HCT116 (cell line): ENCODE measurements at regions not wholly inside any gene's neighbourhood (a gene's known extent, or its start where the extent isn't known, plus 50 kb on each side); places are given as distances from the start of the nearest gene placed in this dataset.

Experiments
- ATAC-seq: fragments of 200-7000 bp; cut with Tn5 transposase; 2 replicates; pipeline ENCODE4 v1.9.1; 2020; ENCODE audit warnings: mild to moderate bottlenecking, moderate library complexity
- BruUV-seq: library from RNA; stranded (reverse); fragments of 400-500 nt; replicated peaks from 2 replicates; lab custom pipeline; 2021; lab: Mats Ljungman, UMichigan
- CTCF ChIA-PET: fragments of 300-600 bp; sonication (Branson Sonifier 250); formaldehyde crosslinking; loops from one replicate; lab custom pipeline; 2021; ENCODE audit warnings: antibody characterized with exemption; lab: Charles Lee
- POLR2A ChIA-PET: fragments of 300-600, 350-600 bp; sonication (Branson Sonifier 250); formaldehyde crosslinking; loops from one replicate; lab custom pipeline; 2021; ENCODE audit warnings: antibody characterized with exemption; lab: Charles Lee
- RAD21 ChIA-PET, 2 experiments: fragments of 300-600 bp; sonication (Branson Sonifier 250); formaldehyde crosslinking; loops; one replicate each; lab custom pipeline; 2023; ENCODE audit warnings: low total read pairs in 2 of 2; ENCODE audit not compliant: uncharacterized antibody in 2 of 2, unreplicated experiment in 2 of 2, low non-redundant PET in 1 of 2; lab: Charles Lee
- DNase-seq: peaks from one replicate; pipeline ENCODE4 v3.0.0-alpha.2; 2010; ENCODE audit warnings: low read depth, low spot score
- H2AFZ ChIP-seq: fragments of 200-600 bp; shearing (Covaris generic), sonication (generic); 2 replicates; pipeline ENCODE4 v1.6.1; 2017; ENCODE audit warnings: low read depth, mixed run types, mixed read lengths, antibody characterized with exemption, low read length; ENCODE audit not compliant: poor library complexity, severe bottlenecking
- H3K27ac ChIP-seq: 2 replicates; pipeline ENCODE4 v1.5.1; 2012; ENCODE audit warnings: low read depth, low read length
- H3K27me3 ChIP-seq: fragments of 200-600 bp; sonication (generic); 2 replicates; pipeline ENCODE4 v1.6.1; 2016; ENCODE audit warnings: mixed run types, low read length, mixed read lengths; ENCODE audit not compliant: insufficient read depth
- H3K36me3 ChIP-seq, 2 experiments: fragments of 200-500 bp in 1 of 2; fragments of 200-600 bp in 1 of 2; sonication (Bioruptor generic) in 1 of 2; sonication (generic) in 1 of 2; 2 replicates each; pipeline versions ENCODE4 v1.5.1 to v1.6.1; 2014 to 2016; ENCODE audit warnings: low read length in 2 of 2, inconsistent platforms in 1 of 2, mixed read lengths in 1 of 2, mixed run types in 1 of 2; ENCODE audit not compliant: insufficient read depth in 2 of 2, control insufficient read depth in 1 of 2
- H3K4me1 ChIP-seq, 2 experiments: fragments of 200-600 bp in 1 of 2; sonication (generic) in 1 of 2; 2 replicates each; pipeline versions ENCODE4 v1.5.1 to v1.6.1; 2012 to 2017; ENCODE audit warnings: low read length in 2 of 2, inconsistent platforms in 1 of 2, mild to moderate bottlenecking in 1 of 2, mixed read lengths in 1 of 2, mixed run types in 1 of 2, moderate library complexity in 1 of 2; ENCODE audit not compliant: insufficient read depth in 2 of 2, control insufficient read depth in 1 of 2
- H3K4me2 ChIP-seq: fragments of 200-600 bp; sonication (generic); 2 replicates; pipeline ENCODE4 v1.6.1; 2017; ENCODE audit warnings: mixed run types, low read length, mixed read lengths
- H3K4me3 ChIP-seq, 2 experiments: fragments of 200-600 bp in 1 of 2; sonication (generic) in 1 of 2; replicated peaks in 1 of 2; 2 replicates each; pipeline ENCODE4 v1.5.1; 2011 to 2016; ENCODE audit warnings: low read length in 2 of 2, control low read depth in 1 of 2, low read depth in 1 of 2, mild to moderate bottlenecking in 1 of 2, mixed read lengths in 1 of 2, mixed run types in 1 of 2
- H3K79me2 ChIP-seq: fragments of 200-600 bp; sonication (generic); 2 replicates; pipeline ENCODE4 v1.6.1; 2017; ENCODE audit warnings: mild to moderate bottlenecking, mixed run types, low read length, moderate library complexity, mixed read lengths; ENCODE audit not compliant: insufficient read depth
- H3K9ac ChIP-seq: fragments of 200-600 bp; sonication (generic); 2 replicates; pipeline ENCODE4 v1.6.1; 2016; ENCODE audit warnings: low read length, mixed read lengths
- H3K9me2 ChIP-seq: fragments of 200-600 bp; sonication (generic), shearing (Covaris generic); 2 replicates; pipeline ENCODE4 v1.6.1; 2017; ENCODE audit warnings: mixed run types, mild to moderate bottlenecking, moderate library complexity; ENCODE audit not compliant: insufficient read depth
- H3K9me3 ChIP-seq, 2 experiments: fragments of 200-500 bp in 1 of 2; fragments of 200-600 bp in 1 of 2; sonication (Bioruptor generic) in 1 of 2; sonication (generic) in 1 of 2; 2 replicates each; pipeline ENCODE4 v1.6.1; 2014 to 2017; ENCODE audit warnings: low read length in 2 of 2, mixed read lengths in 2 of 2, inconsistent platforms in 1 of 2, low read depth in 1 of 2, mild to moderate bottlenecking in 1 of 2, mixed run types in 1 of 2, moderate library complexity in 1 of 2; ENCODE audit not compliant: control insufficient read depth in 1 of 2, insufficient read depth in 1 of 2
- H4K20me1 ChIP-seq: fragments of 200-600 bp; sonication (generic), shearing (Covaris generic); 2 replicates; pipeline ENCODE4 v1.6.1; 2017; ENCODE audit warnings: mixed run types, mild to moderate bottlenecking, moderate library complexity; ENCODE audit not compliant: insufficient read depth
- ATF3 ChIP-seq: IDR thresholded peaks from 2 replicates; pipeline ENCODE4 v1.6.1; 2012
- CEBPB ChIP-seq: IDR thresholded peaks from 2 replicates; pipeline ENCODE4 v1.6.1; 2012; ENCODE audit warnings: low read depth
- CTCF ChIP-seq, 3 experiments: fragments of 200-600 bp in 1 of 3; sonication (generic) in 1 of 3; IDR thresholded peaks in 2 of 3; conservative IDR thresholded peaks in 1 of 3; 2 replicates each; pipeline ENCODE4 v1.5.1; 2012 to 2017; ENCODE audit warnings: low read depth in 2 of 3, low read length in 2 of 3, antibody characterized with exemption in 1 of 3, borderline replicate concordance in 1 of 3, control low read depth in 1 of 3, mild to moderate bottlenecking in 1 of 3, mixed read lengths in 1 of 3, mixed run types in 1 of 3, moderate library complexity in 1 of 3; ENCODE audit not compliant: insufficient read depth in 1 of 3
- EGR1 ChIP-seq: IDR thresholded peaks from 2 replicates; pipeline ENCODE4 v1.6.1; 2012; ENCODE audit warnings: low read depth
- ELF1 ChIP-seq: IDR thresholded peaks from 2 replicates; pipeline ENCODE4 v1.6.1; 2012; ENCODE audit warnings: low read depth, borderline replicate concordance
- EZH2phosphoT487 ChIP-seq: fragments of 200-600 bp; IDR thresholded peaks from 2 replicates; pipeline ENCODE4 v1.6.1; 2018; ENCODE audit warnings: antibody characterized with exemption, borderline replicate concordance
- POLR2A ChIP-seq: IDR thresholded peaks from 2 replicates; pipeline ENCODE4 v1.7.0; 2011; ENCODE audit warnings: borderline replicate concordance; ENCODE audit not compliant: insufficient read depth, insufficient read length; ENCODE audit errors: extremely low read depth
- RAD21 ChIP-seq: IDR thresholded peaks from 2 replicates; pipeline ENCODE4 v1.6.1; 2012; ENCODE audit warnings: low read depth, mild to moderate bottlenecking
- SIN3A ChIP-seq: IDR thresholded peaks from 2 replicates; pipeline ENCODE4 v1.6.1; 2012; ENCODE audit warnings: low read depth
- YY1 ChIP-seq: IDR thresholded peaks from 2 replicates; pipeline ENCODE4 v1.6.1; 2011; ENCODE audit warnings: low read length, low read depth, moderate library complexity, mild to moderate bottlenecking; ENCODE audit not compliant: insufficient replicate concordance; ENCODE audit errors: extremely low read depth
- ZNF274 ChIP-seq: fragments of 200-500 bp; sonication (Bioruptor generic); IDR thresholded peaks from 2 replicates; pipeline ENCODE4 v1.6.1; 2014; ENCODE audit warnings: mild to moderate bottlenecking, low read depth, low read length, inconsistent platforms
- intact Hi-C: fragments of 100-400 bp; cut with micrococcal nuclease; formaldehyde crosslinking; loops from 2 replicates; pipeline ENCODE4 v1.10.0; 2022

- intact Hi-C loops, result no loop called here
- H4K20me1 ChIP-seq, result no peaks in the 10 kb centered on the region
- H3K79me2 ChIP-seq, result no peaks in the 10 kb centered on the region
- H2AFZ ChIP-seq, result no peak overlapping the region
- H3K4me1 ChIP-seq, result no peaks in the 10 kb centered on the region
- H3K27ac ChIP-seq, result no peak overlapping the region
- H3K9me3 ChIP-seq, result no peaks in the 10 kb centered on the region
- CTCF ChIA-PET, result no interaction called here
- ATAC-seq (no peak), DNase-seq (no peak)
- no peak overlapping the region for H3K4me2 ChIP-seq
- no peak overlapping the region for H3K9ac ChIP-seq
- RAD21 ChIA-PET, result no interaction called here
- H3K36me3 ChIP-seq, result no peaks in the 10 kb centered on the region
- no peaks in the 10 kb centered on the region for H3K9me2 ChIP-seq
- POLR2A ChIA-PET, result no interaction called here
- no peak overlapping the region for H3K4me3 ChIP-seq
- BruUV-seq, result no TSS peak
- TF ChIP-seq EGR1, result no peak
- no peak for TF ChIP-seq EZH2phosphoT487
- TF ChIP-seq SIN3A, result no peak
- no peak for TF ChIP-seq YY1
- no peak for TF ChIP-seq CEBPB
- TF ChIP-seq ELF1, result no peak
- no peaks in the 10 kb centered on the region for H3K27me3 ChIP-seq
Observed at GRCh38 chr1:170290276-170290675, 144.5 kb downstream of the NTMT2 start.

- no peak overlapping the region for H3K4me2 ChIP-seq
- H3K4me1 ChIP-seq, result no peaks in the 10 kb centered on the region
- no peaks in the 10 kb centered on the region for H3K36me3 ChIP-seq
- no peak overlapping the region for H2AFZ ChIP-seq
- no peak for DNase-seq
- POLR2A ChIA-PET, result no interaction called here
- no peaks in the 10 kb centered on the region for H3K79me2 ChIP-seq
- no peaks in the 10 kb centered on the region for H3K9me2 ChIP-seq
- H3K4me3 ChIP-seq, result no peak overlapping the region
- no peaks in the 10 kb centered on the region for H4K20me1 ChIP-seq
- intact Hi-C loops, result no loop called here
- no peaks in the 10 kb centered on the region for H3K9me3 ChIP-seq
- TF ChIP-seq ZNF274, result no peak
- no peak for TF ChIP-seq RAD21
- TF ChIP-seq ATF3, result no peak
- no peak for TF ChIP-seq POLR2A
- no peak for TF ChIP-seq CTCF (IDR thresholded peaks at IDR 0.05 in 2 of 3, conservative IDR thresholded peaks at IDR 0.05 in 1 of 3; ENCODE audit: borderline replicate concordance in 1 of 3, insufficient read depth in 1 of 3, low read depth in 2 of 3, low read length in 2 of 3)
- CTCF ChIA-PET, result no interaction called here
- no peak for ATAC-seq
- no peak overlapping the region for H3K27ac ChIP-seq
- BruUV-seq, result no TSS peak
- RAD21 ChIA-PET, result no interaction called here
- H3K27me3 ChIP-seq, result no peaks in the 10 kb centered on the region
- no peak overlapping the region for H3K9ac ChIP-seq
Observed at GRCh38 chr1:170290991-170291390, 145.2 kb downstream of the NTMT2 start.
